ENCODE measurements at regions not wholly inside any gene's neighbourhood (a gene's known extent, or its start where the extent isn't known, plus 50 kb on each side); places are given as distances from the start of the nearest gene placed in this dataset.
A peak's percentile ranks its signal among the peaks of the same experiment; 100 is the strongest.
"Not testable (repeated sequence)": the region's sequence is repeated elsewhere in the genome, so short reads cannot be mapped to it uniquely, and the experiment has no call there.

DNA sequence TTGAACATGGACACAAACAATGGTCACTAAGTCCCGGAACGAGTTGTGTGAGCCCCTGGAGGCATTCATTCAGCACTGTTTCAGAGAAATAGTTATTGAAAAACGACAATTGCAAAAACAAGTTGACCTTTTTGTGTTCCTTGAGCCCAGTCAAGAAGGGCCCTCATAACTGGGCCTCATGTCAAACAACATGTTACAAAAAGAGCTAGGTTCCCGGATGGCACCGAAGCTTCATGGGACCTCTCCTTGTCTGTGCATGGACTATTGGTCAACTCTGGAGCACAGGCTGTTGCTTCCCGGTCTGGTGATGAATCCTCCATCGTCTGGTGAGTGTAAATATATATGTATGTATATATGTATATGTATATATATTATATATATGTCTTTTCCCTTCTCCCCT, 176.6 kb downstream of the ALG10 start:
- DNase-seq = no peak

DNA sequence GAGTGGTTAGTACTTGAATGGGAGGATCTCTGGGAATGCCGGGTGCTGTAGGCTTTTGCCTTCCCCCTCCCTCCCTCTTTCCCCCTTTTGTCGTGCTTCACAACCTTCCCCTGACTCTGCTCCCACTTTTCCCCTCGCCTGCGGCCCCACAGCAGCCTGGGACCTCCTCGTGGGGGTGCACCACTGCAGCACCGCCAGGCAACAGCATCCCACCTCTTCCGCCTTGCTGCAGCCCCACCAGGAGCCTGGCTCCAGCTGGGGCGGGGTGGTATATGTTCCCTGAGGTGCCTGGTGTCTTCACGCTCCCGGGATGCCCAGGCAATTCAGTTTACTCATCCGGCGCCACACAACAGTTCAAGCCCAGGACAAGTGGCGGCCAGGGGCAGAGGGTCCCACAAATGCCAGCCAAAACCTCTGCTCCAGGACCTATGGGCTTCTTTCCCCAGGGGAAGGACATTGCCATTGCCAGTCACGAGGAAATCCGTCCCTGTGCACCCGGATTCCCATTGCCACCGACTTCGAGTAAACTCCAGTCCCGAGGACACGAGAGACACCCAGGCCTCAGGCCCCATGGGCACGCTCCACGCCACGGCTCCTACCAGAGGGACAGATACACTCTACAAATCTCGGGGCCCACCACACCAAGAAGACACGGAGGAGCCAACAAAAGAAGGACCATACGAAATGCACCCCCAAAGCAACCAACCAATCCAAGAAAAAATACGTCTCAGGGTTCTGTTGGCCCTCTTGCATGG, 181.7 kb downstream of the ALG10 start:
- DNase-seq = no peak

DNA sequence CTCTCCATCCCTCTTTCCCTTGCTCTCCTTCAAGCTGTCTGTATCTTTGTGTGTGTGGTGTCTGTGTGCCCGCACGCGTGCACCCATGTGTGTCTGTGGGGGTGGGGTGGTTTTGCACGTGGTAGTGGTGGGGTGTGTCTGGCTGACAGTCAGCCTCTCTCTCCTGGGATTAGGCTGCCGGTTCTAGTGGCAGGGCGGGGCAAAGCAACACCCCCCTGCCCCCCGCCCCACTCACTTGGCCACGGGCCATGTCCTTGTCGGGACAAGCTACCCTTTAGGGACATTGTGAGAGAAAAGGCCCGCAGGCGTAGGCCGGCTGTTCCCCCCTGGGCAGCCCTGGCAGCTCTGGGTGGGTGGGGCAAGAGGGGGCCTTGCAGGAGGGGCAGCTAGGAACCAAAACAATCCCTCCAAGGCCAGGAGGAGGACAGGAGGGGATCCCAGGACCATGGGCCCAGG, 182.6 kb downstream of the ALG10 start:
- DNase-seq = no peak

DNA sequence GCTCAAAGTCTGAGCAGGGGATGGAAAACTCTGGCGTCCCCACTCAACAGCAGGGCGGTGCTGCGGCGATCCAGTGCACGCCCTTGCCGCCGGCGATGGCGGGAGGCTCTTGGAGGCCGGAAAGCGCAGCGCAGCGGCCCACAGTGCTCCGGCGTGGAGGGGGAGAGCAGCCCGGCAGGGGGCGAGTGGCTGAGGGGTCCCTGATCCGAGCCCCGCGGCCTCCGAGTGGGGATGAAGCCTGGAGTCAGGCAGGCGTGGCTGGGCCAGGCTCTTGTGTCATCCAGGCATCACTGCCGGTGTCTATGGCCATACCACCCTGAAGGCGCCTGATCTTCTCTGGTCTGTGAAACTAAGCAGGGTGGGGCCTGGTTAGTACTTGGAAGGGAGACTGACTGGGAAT, 183.1 kb downstream of the ALG10 start:
- no peak for DNase-seq

DNA sequence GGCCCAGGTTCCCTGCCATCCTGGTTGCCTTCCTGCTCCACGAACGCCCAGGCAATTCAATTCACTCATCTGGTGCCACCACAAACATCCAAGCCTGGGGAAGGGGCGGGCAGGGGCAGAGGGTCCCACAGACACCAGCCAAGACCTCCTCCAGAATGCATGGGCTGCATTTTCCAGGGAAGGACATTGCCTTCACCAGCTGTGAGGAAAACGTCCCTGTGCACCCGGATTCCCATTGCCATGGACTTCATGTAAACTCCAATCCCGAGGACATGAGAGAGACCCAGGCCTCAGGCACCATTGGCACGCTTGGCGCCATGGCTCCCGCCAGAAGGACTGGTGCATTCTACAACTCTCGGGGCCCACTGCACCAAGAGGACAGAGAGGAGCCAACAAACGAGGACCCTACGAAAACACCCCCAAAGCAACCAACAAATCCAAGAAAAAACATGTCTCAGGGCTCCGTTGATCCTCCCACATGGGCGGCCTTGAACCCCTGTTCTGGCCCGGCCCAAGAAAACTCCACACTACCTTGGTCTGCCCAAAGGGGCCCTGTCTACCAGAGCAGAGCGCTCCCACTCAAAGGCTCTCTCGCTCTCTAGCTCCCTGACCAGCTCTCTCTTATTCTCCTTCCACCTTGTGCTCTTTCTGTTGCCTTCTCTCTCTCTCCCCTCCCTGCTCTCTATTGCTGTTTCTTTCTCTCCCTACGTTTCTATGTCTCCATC, 183.9 kb downstream of the ALG10 start:
- no peak for DNase-seq

DNA sequence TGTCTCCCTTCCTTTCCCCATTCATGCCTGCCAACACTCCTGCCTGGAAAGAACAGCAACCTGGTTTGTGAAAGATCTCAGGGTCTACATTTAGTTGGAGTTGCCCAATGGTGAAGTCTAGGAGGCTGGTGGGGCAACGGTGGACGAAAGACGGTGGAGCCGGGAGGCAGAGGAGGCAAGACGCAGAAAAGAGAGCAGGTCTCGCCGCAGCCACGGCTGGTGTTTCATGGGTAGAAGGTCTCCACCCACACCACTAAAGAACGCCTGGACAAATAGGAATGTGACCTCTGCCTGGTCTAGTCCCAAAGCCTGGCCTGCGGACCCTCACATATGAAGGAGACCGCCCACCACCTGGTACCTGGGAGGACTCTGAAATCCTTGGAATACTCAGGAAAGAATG, 185.6 kb downstream of the ALG10 start:
- DNase-seq = no peak

DNA sequence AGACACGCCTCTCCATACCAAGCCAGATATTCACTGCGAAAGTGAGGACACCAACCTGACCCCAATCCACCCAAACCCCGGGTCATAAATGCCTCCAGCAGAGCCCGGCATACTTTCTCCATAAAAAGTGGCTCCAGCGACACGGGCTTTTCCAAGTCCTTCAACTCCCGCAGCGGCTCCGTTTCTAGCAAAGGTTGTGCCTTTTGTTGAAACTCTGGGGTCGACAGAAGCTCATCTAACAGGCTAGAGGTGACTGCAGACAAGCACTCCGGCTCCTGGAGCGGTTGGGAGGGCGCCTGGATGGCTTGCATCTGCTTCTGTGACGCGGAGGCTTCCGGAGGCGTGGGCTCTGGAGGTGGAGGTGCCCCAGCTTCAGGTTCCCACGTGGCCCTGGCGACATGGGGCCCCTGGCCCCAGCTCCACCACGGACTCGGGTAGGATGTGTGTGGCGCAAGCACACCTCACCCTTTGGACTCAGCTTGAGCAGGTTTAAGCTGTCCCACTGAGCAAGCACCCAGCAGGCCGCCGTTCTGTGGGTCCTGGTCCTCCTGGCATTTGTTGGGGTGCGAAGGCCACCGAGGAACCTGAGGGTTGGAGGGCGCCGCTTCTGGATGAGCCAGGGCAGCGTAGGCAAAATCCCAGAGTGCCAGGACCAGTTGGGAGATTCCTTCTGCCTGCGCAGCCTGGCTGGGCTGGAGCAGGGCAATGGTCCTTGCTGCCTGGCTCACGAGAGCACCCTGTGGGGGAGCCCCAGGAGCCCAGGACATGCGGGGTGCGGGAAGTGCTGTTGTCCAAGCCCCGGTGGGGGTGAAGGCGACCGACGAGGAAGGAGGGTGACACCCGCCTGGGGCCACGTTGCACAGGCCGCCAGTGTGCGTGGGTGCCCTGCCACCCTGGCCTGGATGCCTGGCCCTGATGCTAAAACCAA, 186.3 kb downstream of the ALG10 start:
- no peak for DNase-seq

DNA sequence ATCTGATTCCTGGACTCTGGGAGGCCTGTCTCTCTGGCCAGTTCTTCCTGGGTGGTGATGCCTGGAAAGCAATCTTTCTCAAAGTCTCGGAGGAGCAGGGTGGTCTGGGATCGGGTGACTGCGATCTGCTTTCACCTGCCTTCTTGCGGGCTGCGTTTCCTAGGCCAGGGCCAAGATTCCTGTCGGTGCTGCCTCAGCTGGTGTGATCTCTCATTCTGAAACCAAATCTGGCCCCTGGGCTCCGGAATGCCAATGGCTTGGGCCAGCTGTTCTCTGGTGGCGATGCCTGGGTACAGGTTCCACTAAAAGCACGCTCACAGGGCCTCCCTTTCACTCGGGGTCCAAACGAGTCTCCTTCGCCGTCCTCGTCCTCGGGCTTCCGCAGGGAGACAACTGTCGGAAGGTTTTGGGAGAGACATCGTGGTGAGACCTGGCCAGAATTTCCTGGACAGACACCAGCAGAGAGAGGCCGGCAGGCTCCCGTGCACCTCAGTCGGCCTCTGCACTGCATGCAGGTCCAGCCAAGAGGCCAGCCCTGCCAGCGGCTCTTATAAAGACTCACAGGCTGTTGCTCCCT, 187.1 kb downstream of the ALG10 start:
- DNase-seq = no peak

DNA sequence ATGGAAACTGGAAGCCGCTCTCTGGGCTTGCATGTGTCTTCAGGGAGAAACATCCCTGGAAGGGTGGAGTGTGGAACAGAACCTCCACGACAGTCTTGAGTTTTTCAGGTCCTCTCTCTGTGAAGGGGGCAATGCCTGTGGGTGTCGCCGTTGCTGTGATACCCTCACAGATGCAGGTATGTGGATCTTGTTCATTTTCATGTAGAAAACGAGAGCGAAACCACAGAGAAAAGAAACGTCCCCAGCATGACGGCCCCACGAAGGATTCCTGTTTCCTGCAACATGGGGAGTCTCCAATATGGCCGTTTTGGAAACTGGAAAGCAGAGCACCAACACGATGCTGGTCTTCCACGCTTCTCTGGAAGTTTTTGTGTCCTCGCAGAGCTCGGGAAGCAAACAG, 187.9 kb downstream of the ALG10 start:
- no peak for DNase-seq

DNA sequence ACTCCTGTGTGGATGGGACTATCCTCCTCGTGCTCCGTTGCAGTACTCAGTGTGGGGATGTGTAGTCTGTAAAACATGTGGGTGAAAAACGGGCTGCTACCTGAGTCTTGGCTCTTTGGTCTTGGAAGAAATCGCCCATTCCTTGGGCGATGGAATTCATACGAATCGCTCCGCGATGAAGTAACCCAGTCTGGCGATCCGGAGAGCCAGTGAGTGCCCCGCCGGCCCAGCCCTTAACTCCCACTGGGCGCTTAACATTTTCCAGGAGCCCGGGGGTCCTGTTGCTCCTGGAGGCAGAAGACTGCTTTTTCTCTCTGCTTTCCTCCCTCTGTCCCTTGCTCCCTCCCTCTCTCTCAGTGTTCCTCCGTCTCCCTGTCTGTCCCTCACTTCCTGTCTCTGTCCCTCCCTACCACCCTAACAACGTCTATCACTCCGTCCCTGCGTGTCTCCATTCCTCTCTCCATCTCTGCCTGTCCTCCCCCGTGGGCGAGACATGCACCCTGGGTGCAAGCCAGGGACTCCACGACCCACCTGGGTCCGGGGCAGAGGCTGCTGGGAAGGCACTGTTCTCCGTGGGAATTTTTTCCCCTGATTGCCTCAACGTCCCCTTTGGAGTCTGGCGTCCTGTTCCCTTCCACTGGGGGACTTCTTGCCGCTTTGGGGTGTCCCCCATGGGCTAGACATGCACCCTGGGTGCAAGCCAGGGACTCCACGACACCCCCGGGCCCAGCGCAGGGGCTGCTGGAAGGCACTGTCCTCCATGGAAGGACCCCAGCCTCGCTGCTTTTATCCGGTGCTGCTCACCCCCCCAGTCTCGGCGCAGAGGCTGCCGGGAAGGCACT, 188.6 kb downstream of the ALG10 start:
- no peak for DNase-seq

DNA sequence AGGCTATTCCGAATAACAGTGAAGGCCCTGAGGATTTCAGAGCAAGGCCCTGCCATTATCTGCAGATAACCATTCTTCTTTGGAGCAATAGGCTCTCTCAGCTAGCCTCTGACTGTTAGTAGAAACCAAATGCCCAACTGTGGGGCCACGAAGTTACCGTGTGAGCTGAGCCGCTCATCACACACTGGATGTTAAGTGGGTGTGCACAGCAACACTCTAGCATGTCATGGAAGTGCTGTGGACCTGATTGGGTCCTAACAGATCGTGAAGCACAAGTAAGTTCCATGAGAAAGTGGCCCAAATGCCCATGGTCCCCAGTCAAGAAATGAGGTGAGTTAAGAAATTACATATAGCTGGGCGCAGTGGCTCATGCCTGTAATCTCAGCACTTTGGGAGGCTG, 190.4 kb downstream of the ALG10 start:
- no peak for DNase-seq

DNA sequence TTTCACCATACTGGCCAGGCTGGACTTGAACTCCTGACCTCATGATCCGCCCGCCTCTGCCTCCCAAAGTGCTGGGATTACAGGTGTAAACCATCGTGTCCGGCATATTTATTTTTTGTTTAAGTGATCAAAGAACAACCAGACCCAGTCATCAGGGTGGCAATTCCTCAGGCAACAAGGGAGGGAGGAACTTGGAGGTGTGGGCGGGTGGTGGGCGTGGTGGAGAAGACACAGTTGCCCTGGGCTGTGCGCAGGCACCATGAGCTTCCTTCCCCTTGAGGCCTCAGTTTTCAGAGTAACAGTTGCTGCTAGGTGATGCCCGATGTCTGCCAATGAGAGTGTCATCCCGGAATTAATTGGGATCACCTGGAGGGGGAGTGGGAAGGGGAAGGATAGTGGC, 191.7 kb downstream of the ALG10 start:
- no peak for DNase-seq

DNA sequence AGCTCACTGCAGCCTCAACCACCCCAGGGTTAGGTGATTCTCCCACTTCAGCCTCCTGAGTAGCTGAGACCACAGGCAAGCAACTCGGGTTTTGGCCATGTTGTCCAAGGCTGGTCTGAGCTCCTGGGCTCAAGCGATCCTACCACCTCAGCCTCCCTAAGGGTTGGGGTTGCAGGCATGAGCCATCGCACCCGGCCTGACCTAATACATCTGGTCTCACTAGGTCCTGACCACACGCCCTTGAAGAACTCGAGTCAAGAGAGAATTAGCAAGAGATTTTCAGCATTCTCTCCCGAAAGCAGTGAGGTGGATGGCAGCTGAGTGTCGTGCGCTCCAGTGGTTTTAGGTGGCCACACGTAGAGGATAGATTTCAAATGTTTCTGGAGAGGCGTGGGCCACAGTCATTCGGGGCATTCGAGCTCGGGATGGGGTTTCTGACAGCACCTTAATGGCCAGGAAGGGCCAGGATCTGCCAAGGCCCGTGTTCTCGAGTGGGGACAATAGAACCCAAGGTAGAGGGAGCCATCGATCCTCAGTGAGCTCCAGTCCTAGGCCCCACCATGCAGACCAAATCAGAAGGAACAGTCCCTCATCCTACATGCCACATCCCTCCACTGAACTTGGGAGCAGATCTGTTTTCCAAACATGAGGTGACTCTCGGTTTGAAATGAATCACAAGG, 193.1 kb downstream of the ALG10 start:
- DNase-seq = no peak

DNA sequence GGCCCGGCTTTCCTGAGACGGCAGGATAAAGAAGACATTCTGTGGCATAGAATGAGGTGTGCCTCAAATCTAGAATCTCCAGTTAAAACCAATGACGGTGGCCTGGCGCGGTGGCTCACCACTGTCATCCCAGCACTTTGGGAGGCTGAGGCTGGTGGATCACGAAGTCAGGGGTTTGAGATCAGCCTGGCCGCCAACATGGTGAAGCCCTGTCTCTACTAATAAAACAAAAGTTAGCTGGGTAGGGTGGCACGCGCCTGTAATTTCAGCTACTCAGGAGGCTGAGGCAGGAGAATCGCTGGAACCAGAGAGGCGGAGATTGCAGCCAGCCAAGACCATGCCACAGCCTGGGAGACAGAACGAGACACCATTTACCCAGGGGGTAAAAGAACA, 193.6 kb downstream of the ALG10 start:
- DNase-seq = no peak

DNA sequence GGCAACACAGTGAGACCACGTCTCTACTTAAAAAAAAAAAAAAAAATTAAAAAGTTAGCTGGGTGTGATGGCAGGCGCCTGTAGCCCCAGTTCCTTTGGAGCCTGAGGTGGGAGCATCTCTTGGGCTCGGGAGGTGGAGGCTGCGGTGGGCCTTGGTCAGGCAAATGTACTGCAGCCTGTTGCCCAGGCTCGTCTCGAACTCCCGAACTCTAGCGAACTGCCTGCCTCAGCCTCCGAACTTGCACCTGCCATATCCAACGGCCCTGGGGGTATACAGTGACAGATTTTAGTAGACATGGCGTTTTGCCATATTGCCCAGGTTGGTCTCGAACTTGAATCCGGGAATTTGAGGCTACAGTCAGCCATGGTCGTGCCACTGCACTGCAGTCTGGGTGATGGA, 195.4 kb downstream of the ALG10 start:
- no peak for DNase-seq

DNA sequence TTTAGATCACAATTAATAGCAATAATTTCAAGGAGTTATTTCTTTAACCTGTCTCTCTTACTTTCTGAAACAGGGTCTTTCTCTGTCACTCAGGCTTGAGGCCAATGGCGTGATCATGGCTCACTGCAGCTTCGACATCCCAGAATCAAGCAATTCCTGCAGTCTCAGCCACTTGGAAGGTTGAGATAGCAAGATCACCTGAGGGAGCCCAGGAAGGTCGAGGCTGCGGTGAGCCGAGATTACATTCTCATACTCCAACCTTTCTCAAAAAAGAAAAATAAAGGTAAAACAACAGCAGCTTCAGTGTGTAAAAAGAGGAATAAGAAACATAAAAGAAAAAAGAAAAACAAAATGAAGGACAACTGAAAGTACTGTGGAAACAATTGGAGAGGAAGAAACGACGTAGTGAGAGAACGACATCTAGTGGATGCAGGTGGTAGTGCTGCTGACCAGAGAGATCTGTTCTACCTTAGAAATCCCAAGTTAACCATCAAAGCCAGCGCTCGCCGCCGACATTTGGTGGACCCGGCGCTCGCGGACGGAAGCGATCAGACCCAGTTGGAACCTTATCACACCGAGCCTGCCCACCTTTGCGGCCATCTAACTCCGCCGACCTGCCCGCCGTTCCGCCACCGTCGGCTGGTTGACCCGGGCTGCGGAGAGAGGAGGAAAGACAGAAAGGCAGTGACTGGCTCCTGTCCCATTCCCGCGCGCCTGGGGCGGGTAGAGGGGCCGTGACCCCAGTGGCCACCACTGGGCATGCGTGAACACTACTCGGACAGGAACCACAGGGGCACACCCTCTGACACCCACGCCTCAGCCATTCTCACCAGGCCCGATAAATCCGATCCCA, 196.1 kb downstream of the ALG10 start:
- peak; percentile 11 for DNase-seq

DNA sequence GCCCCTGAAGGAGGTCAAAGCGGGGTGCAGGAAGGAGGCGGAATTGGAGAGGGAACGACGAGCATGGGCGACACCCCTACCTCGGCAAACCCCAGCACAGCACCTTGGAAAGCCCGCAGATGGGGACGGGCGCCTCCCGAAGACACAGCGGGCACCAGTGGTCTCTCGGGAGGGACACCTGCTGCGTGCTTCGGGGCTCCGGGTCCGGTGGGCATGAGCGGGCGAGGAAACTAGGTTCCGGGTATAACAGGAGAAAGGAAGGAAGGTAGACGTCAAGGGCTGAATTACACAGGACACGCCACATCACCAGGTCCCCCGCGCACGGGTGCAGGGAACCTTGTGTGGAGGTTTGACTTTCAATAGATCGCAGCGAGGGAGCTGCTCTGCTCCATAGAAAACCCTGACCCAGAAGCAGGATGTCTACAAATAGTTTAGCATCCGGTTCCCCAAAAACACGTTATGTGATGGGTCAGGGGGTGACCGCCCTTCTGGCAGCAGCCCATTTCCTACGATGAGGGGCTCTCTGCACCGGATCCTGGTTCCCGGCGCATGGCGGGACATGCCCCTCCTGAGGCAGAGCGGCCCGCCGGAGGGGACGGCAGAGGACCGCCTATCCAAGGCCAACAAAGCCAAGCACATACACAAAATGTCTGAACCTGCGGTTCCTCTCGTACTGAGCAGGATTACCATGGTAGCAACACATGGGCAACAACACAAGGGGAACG, 196.9 kb downstream of the ALG10 start:
- DNase-seq = no peak

DNA sequence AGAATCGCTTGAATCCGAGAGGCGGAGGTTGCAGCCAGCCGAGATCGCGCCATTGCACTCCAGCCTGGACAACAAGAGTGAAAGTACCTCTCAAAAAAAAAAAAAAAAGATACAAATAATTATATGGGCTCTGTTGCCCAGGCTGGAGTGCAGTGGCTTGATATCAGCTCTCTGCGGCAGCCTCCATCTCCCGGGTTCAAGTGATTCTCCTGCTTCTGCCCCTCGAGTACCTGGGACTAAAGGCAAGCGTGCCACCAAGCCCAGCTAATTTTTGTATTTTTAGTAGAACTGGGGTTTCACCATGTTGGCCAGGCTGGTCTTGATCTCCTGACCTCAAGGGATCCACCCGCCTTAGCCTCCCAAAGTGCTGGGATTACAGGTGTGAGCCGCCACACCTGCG, 197.8 kb downstream of the ALG10 start:
- DNase-seq = not testable (repeated sequence)

DNA sequence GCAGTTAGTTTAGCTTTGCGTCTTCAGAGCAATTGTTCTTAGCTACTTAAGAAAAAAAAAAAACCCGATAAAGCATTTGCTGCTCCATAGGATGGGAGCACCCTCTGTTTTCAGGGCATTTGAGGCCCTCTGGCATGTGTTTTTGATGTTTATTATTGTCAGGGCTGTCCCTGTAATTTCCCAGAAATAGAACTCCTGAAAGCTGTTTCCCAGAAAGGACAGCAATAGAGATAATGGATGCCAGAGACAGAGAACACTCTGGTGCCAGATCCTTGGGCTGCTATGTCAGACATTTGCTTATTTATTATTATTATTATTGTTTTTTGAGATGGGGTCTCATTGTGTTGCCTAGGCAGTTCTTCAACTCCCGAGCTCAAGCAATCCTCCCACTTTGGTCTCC, 201.3 kb downstream of the ALG10 start:
- no peak for DNase-seq

DNA sequence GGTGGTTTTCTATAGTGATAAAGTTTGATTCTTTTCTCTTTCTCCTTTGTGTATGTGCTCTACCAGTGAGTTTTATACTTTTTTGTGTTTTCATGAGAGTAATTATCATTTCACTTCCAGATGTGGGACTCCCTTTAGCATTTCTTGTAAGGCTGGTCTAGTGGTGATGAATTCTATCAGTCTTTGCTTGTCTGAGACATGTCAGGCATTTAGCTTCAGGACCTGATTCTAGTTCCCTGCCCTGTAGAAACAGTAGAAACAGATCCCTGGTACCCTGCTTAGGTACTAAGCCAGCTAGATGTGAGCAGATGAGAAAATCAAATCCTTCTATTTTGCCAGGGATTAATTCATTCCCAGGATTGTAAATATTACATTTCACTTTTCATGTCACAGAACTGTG, 203.7 kb downstream of the ALG10 start:
- not testable (repeated sequence) for DNase-seq
